ENCODE measurements at regions not wholly inside any gene's neighbourhood (a gene's known extent, or its start where the extent isn't known, plus 50 kb on each side); places are given as distances from the start of the nearest gene placed in this dataset.
A peak's percentile ranks its signal among the peaks of the same experiment; 100 is the strongest.
"Not testable (repeated sequence)": the region's sequence is repeated elsewhere in the genome, so short reads cannot be mapped to it uniquely, and the experiment has no call there.

DNA sequence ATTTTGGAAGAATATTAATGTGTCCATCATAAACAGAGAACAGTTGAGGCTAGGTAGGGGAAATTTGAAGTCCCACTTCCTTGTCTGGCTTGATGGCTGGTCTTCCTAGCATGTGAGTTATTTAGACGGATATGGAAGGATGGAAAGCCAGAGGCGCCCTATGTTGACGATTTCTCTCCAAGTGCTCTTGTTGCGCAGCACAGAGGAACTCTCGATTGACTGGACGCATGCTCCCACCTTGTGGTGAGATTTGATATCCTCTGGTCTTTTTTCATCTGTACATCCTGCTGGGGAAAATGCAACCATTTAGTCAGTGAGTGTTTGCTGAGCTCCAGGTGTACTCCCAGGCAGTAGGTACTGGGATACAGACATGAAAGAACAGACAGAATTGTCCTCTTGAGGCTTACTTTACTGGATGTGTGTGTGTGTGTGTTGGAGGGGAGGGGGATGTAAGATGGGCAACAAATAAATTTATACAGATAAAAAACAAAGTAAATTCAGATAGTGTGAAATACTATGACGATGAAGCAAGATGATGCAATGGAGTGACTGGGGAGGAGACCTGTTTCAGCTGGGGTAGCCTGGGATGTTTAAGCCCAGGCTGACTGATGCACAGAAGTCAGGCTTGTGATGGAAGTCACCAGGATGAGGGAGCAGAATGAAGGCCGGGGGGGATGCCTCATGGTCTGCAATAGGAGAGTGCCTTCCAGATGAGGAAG is 137.2 kb downstream of the TRIM43 start:
- peak; percentile 7 for DNase-seq

GRCh38 chr2:95729597-95729955 is 137.8 kb downstream of the TRIM43 start:
- DNase-seq: no peak

DNA sequence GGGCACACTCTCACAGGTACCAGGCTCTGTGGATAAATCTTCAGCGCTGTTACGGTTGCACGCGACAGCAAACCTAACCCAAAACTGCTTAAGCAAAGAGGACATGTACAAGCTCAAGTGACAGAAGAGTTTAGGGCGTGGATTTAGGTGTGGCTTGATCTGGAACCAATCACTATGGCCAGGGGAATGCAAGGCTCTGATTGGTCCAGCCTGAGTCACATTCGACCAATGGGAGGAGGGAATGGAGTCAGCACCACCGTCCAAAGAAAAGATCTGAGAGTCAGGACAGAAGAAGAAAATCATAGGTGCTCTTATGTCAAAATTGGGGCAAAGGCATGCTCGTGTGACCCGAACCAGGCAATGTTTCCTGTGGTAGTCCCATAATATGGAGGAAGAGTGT is 139.0 kb downstream of the TRIM43 start:
- DNase-seq: no peak

DNA sequence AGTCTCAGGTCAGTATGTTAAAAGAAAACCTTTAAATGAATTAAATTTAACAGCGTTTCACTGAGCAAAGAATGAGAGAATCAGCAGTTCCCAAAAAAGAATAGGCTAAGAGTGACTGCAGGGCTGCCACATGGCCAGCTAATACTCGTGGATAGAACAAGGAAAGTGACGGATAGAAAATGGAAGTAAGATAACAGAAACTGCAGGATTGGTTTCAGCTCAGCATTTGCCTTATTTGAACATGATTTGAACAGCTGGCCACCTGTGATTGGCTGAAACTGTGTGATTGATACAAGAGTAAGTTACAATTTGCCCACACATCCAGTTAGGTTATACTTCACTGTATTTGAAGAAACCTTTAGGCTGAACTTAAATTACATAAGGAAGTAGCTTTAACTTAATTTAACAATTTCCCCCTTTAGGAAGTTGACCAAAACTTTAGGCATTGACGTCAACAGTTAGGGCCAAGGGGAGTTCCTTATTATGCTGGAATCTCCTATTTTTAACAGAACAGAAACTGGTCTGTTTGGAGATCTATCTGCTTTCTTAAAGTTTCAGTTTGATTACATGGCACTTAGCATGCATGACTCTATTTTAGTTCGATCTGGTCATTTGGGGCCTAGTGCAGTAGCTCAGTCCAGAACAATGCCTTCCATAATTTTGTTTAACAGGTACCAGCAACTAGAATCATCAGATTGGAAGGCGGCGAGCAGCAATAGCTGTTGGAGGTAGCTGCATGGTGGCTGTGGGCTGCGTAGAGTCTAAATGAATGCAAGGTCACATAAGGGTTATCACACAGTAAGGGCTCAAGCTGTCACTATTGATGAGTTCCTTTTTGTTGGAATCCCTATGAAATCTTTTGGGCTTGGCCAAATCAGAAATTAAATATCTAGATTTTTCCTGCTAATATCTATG is 143.4 kb downstream of the TRIM43 start:
- no peak for DNase-seq

DNA sequence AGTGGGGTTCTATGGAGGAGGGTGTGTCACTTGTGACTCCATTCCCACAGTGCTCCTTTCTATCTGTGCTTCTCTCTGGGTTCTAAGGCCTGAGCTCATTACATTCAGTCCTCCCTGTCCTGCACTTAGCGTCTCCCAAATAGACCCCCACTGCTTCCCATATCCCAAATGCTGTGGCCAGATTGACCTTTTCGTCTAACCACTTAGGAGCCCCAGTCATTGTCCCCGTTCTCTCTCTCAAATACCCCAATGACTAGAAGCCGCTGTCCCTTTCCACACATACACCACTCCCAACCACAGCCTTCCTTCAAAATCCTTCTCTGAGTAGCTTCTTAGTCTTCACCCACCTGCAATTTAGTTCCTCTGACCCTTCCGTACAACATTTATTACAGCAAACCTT is 146.5 kb downstream of the TRIM43 start:
- no peak for DNase-seq

DNA sequence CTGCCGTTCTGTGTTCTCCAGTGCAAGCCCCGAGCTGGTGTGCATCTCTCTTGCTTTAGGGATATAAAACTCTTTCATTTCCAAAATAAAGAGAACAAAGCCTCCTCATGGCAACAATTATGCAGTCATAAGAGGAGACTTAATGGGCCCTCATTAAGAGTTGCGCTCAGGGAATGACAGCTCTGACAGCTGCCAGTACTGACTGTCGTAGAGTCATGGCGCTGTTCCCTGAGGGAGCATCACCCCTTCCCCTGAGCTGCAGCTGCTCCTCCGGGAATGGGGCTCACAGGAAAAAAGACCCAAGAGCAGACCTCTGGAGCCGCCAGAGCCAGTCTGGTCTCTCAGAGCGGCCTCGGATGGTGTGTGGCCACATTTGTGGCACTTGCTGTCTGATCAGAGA is 160.3 kb downstream of the TRIM43 start:
- not testable (repeated sequence) for DNase-seq

DNA sequence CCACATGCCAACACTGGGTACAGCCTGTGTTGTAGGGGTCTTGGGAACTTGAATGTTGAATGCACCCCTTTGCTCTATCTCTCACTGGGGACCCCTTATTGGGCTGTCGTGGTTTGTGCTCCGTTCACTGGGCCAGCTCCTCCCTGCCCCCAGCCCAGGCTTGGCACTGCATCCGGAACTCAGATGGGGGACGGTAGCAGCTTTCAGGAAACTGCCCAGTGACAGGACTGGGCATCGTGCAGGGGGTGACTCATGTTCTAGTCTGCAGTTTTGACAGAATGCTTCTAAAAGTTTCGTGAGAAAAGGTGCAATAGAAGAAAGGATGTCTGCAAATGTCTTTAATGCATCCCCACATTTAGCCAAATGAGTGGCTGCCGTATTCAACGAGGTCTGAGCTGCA is 162.0 kb downstream of the TRIM43 start:
- not testable (repeated sequence) for DNase-seq

DNA sequence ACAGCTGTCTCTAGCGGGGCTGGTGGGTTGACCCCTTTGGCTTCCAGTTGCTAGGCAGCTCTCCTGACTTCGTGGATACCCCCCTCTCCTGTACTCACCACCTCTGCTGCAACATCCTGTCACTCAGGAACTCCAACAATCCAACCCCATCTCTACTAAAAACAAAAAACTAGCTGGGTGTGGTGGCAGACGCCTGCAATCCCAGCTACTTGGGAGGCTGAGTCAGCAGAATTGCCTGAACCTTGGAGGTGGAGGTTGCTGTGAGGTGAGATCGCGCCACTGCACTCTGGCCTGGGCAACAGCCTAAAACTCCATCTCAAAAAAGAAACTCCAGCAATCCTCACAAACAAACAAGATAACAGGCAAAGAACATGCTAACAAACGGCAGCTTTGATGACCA is 162.4 kb downstream of the TRIM43 start:
- not testable (repeated sequence) for DNase-seq

GRCh38 chr2:95754819-95755563 is 163.2 kb downstream of the TRIM43 start:
- not testable (repeated sequence) for DNase-seq

- not testable (repeated sequence) for DNase-seq
Observed at GRCh38 chr2:95755956-95756669, 164.3 kb downstream of the TRIM43 start.

- no peak for DNase-seq
Observed at GRCh38 chr2:95757988-95758387, 166.2 kb downstream of the TRIM43 start.

- no peak for DNase-seq
Observed at GRCh38 chr2:95759481-95760246, 167.9 kb downstream of the TRIM43 start.

- no peak for DNase-seq
Observed at GRCh38 chr2:95760806-95761525, 169.2 kb downstream of the TRIM43 start.

DNA sequence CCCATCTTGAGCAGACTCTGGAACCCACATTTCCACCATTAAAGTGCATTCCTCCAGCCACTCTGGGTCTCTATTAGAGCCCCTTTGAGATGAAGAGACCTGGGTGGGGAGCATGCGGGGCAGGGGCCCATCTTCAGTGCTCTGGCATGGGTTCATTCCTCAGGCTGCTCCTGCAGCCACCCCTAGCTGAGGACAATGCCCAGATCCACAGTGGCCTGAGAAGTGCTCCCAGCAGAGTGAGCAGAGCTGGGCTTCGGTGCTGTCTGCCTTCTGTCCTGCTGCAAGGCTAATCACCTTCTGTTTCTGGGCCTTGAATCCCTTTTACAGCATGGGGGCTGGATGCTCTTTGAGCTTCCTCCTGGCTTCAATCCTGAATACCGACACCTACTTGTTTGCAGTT is 169.8 kb downstream of the TRIM43 start:
- DNase-seq: no peak

DNA sequence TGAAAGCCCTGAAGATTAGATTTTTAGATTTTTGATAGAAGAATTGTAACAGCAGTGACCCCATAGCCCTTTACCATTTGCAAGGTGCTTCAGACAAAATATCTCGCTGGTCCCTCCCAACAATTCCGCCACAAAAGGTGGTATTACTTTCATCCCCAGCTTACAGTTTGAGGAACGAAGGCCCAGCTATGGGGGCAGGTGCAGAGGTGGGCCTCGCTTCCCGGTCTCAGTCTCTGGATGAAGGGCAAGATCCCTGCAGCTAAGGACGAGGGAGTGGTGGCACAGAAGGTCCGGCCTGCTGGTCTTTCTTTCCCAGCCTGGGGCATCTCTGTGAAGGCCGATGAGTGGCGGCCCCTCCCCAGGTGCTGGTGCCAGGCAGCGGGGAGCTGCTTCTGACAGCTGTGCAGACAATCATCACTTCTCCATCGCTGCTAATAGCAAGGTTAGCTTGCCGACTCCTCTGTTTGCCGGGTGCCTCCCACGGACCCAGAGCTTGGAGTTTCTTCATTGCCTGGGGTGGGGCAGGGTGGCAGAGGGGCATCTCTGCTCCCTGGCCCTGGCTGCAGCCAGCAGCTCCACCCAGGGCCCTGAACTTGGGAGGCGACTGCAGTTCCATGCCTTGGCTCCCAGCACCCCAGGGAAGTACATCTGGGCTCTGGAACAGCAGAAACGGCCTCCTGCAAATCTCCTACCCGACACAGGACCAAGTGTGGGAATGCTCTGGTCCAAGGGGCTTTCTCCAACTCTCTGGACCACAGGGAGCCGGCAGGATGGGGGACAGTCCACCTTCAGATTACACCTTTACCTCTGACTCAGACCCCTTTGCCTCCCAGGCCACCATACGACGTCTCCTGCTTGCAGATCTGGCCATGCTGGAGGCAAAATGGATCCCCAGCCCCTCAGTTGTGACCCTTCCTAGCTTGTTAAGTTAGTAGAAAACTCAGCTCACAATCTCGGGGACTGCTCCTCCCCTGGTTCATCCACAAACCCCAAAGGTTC is 170.5 kb downstream of the TRIM43 start:
- not testable (repeated sequence) for DNase-seq

DNA sequence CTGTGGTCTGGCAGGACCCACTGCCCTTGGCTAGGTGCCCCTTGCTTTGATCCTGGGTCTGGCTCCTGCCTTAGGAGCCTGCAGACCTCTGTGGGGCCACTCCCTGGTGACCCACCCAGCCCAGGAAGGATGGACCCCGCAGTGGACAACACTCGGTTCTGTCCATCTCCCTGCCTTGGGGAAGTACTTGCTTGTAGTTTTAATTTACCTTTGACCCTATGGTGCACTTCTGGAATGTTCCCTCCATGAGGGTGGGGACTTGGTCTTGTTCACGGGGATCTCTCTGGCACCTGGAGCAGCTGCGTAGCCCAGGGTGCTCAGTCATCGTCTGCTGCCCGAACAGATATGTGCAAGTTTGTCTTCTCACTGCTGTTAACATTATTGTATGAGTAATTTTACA is 171.3 kb downstream of the TRIM43 start:
- not testable (repeated sequence) for DNase-seq

DNA sequence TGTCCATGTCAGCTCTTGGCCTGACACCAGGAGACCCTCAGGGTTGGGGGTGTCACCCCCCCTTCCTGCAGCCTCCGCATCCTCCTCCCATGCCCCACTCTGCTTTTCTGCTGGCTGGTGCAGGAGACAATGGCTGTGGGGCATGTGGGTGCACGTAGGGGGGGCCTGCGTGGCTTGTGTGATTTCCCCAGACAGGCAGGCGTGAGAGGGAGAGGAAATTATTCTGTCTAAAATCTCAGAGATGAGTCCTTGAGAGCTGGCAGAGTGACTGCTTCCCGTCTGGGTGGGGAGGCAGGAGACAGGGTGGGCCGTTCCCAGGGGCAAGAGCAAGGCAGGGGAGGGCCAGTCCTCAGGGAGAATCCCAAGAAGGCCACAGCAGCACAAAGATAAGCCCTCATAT is 173.2 kb downstream of the TRIM43 start:
- DNase-seq: not testable (repeated sequence)

- not testable (repeated sequence) for DNase-seq
Observed at GRCh38 chr2:95765925-95766910, 174.4 kb downstream of the TRIM43 start.

DNA sequence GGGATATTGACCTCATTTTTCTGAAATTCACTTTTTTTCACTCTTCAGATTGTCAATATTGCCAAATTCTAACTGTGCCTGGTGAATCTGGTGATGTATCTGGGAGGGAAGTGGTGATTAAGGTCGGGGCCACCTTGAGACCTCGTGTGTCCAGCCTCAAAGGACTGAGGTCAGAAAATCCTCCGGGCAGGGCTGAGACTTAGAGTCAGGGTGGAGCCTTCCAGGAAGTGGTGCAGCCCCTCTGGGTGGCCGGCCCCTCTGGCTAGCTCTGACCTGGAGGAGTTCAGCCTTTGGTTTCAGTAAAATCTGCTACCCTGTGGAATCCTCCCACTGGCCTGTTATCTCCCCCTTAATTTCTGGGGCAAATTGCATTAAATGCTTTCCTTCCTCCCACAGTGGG is 175.7 kb downstream of the TRIM43 start:
- DNase-seq: not testable (repeated sequence)

All from stimulated activated CD4-positive, alpha-beta T cell treated with anti-CD3 and anti-CD28 coated beads, Interleukin-2, amount 100 ng/mL, for 48 hours (primary cell).